NOMO-1 treated with dmso at 0.1 percent for 144 hours (cell line): ENCODE measurements at regions not wholly inside any gene's neighbourhood (a gene's known extent, or its start where the extent isn't known, plus 50 kb on each side); places are given as distances from the start of the nearest gene placed in this dataset.
A peak's percentile ranks its signal among the peaks of the same experiment; 100 is the strongest.
"Not testable (repeated sequence)": the region's sequence is repeated elsewhere in the genome, so short reads cannot be mapped to it uniquely, and the experiment has no call there.

Experiments used
- DNase-seq: peaks from one replicate; lab custom pipeline; 2025; ENCODE audit not compliant: unreplicated experiment; lab: John Stamatoyannopoulos, UW

DNA sequence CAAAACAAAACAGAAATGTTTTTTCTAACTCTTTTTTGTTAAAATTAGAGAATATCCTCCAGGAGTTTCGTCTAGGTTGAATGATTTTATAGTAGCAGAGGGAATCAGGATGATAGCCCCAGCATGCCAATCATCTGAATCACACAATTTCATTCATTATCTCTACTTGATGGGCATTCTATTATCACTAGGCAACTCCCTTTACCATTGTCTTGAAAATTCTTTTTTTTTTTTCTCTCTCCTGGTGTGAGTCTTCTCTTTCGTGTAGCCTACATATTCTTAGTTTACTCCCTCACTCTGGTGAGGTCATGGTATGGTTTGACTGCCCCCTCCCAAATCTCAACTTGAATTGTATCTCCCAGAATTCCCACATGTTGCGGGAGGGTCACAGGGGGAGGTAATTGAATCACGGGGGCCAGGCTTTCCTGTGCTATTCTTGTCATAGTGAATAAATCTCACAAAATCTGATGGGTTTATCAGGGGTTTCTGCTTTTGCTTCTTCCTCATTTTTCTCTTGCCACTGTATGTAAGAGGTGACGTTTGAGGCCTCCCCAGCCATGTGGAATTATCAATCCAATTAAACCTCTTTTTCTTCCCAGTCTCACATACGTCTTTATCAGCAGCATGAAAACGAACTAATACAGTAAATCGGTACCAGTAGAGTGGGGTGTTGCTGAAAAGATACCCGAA is 105.0 kb downstream of the OTUD1 start:
- no peak for DNase-seq

DNA sequence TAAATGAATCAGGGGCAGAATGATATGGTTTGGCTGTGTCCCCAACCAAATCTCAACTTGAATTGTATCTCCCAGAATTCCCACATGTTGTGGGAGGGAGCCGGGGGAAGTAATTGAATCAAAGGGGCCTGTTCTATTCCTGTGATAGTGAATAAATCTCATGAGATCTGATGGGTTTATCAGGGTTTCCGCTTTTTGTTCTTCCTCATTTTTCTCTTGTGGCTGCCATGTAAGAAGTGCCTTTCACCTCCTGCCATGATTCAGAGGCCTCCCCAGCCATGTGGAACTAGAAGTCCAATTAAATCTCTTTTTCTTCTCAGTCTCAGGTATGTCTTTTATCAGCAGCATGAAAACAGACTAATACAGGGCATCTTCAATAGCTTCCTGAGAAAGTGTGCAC is 107.0 kb downstream of the OTUD1 start:
- not testable (repeated sequence) for DNase-seq

DNA sequence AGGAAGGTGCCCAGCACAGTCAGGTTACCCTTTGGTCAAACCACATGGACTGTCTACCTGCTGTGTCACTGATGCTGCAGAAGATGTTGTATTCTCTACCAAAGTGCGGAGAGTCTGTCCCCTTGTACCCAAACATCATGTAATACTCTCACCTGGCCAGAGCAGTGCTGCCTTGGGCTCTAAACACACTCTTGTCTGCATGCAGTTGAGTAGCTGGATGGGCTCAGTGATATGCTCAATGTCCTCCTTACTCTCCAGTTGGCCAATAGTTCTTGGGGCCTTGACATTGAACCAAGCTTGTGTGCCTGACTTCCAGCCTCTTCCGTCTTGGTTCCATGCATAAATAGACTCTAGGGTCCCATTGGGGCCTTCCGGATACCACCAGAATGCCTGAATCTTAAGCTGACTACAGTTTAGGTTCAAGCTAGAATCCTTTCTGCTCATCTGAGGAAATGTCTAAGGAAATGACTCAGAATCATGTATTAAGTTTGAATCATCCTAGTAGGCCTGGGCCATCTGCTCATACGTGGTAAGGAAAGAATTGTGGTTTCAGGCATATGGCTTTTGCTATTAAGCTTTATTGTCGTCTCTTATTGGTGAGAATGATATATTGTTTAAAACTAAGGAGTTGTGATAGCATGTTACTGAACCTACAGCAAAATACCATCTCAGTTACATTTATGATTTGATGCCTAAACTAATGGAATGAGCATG is 118.0 kb downstream of the OTUD1 start:
- peak; percentile 63 for DNase-seq

DNA sequence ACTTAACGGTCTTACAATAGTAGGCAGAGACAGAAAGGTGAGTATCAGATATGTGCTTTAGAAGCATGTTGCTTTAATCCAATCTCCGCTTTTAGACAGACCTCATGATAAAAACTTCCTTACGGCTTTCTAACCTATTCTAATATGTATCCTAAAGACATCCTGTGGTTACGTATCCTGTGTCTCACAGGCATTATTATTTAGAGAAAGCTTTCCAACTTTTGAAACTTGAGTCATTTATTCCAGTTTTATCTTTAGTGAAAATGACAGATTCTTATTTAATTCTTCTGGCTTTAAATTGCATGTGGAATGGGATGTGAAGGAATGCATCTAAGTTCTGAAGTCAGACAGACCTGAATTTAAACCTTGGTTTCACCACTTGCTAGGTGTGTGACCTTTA is 118.9 kb downstream of the OTUD1 start:
- DNase-seq, result no peak

DNA sequence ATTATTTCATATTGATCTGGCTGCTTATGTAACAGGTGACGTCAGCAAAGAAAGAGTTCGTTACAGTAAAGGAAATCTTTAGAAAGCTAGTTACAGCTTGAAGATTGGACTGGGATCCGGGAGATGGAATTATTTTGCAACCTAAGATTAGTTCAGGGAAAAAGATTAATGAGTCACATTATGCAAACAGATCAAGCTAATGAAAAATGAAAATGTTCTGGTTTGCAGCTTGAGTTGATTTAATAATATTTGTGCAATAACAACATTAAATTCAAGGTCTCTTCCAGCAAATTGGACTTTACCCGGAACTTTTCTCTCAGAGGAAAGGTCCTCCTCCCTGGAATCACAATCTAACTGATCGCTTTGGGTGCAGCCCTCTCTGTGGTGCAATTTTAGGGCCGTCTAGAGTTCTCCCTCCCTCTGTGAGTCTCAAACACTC is 119.5 kb downstream of the OTUD1 start:
- DNase-seq, result no peak

DNA sequence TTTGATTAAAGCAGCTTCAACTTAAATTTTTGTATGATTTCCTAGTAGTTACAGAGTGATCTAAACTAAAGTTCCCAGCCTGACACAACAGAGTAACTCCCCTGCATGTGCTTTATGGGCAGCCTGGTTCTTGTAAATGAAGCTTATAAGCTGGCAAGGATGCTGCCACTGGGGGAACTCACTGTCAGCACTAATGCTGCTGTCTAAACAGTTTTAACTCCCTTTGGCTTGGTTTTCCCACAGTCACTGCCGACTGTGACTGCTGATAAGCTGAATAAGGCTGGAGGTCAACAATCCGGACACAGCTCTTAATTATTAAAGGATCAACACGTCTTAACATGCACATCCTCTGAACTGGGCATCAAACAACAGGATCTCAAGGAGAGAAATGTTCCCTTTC is 130.1 kb downstream of the OTUD1 start:
- DNase-seq, result no peak

DNA sequence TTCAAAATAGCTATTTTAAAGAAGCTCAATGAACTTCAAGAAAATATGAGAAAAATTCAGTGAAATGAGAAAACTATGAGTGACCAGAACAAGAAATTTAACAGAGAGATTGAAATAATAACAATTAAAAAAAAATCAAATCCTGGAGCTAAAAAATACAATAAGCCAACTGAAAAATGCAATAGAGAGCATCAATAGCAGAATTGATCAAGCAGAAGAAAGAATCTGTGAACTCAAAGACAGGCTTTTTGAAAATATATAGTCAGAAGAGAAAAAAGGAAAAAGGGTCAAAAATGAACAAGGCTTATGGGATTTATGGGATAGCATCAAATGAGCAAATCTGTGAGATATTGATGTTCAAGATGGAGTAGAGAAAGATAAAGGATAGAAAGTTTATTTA is 133.0 kb downstream of the OTUD1 start:
- no peak for DNase-seq

DNA sequence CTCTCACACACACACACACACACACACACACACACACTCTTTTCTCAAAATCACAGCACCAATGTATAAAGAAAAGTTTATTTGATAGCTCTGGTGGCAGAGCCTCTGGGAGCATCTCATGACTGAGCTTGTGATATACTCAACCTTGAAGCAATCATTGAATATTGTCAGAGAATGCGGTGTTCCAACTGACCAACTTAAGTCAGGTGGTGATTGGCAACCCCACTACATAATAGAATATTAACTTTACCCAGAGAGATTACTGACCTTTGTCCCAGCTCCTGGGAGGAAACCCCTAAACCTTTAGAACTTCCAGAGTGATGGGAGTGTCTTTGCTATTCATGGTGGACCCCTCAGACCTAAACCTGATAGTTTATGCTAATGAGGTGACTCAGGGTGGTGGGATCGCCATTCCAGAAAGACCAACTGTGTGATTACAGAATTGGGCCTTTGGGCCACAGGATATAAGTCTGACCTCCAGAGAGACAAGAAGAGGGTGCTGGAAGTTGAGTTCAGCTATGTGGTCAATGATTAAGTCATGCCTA is 143.1 kb downstream of the OTUD1 start:
- DNase-seq, result no peak

DNA sequence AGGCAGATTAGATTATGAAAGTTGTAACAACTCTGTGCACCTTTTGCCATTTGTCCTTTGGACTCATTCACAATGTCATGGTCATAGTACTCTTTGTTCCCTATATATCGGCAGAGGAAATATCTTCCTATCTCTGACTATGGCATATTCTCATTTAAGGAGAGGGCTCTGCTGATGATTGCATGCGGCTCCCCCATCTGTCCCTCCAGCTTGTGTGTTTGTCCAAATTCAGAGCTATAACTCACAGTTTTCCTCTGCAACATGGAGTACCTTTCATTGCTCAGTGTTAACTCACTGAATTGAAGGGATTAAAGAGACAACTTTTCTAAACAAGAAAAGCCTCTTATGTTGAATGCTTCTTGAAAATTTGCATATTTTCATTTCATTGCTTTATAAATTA is 145.5 kb downstream of the OTUD1 start:
- no peak for DNase-seq

DNA sequence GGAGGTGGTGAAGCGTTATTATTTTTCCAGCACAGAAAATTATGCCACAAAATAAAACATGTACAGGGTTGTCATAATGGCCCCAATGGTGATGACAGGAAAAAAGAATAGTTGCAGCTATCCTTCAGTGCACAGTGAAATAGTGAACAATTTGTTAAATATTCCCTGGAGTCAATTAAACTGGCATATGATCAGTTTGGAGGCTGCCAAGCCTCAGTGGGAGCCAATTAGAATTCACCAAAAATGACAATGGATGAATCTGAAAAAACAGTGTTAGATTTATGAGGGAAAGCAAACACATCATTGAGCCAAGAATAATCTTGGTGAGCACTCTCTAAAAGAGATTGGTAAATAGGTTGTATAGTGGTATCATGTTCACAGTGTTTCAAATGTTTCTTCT is 146.3 kb downstream of the OTUD1 start:
- DNase-seq, result no peak

DNA sequence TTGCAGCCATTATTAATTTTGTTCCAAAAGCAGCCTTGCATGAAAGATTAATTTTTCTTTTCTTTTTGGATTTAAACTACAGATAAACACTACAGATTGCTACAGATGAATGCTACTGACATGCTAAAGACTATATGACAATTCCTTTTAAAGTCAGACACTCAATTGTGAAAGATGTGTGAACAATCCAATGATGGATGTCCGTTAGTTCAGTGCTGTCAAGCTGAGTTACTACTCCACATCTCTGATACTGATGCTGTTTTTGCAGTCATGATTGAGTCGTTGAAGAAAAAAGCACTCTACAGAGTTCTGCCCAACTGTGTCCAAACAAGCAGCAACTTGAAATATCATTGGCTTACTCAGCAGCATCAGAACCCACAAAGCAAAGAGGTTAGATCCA is 146.8 kb downstream of the OTUD1 start:
- no peak for DNase-seq

DNA sequence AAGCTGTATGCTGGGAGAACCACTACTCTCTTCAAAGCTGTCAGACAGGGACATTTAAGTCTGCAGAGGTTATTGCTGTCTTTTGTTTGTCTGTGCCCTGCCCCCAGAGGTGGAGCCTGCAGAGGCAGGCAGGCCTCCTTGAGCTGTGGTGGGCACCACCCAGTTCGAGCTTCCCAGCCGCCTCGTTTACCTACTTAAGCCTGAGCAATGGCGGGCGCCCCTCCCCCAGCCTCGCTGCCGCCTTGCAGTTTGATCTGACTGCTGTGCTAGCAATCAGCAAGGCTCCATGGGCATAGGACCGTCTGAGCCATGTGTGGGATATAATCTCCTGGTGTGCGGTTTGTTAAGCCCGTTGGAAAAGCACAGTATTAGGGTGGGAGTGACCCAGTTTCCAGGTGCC is 156.4 kb downstream of the OTUD1 start:
- not testable (repeated sequence) for DNase-seq

DNA sequence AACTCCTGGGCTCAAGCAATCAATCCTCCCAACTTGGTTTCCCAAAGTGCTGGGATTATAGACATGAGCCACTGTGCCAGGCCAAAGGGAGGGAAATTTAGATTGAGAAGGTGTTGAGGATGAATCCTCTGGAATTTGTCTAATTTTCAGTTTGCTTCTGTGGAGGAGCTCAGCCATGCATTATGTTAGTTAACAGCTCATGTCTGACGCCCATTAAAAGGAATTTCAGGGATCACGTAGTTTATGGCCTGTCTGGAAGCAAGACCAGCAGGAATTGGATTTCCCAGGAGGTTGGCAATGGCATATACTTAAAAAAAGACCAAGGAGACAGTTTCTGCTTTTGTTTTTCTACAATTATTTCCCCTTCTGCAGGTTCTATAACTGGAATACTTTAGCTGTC is 165.7 kb downstream of the OTUD1 start:
- DNase-seq, result no peak

DNA sequence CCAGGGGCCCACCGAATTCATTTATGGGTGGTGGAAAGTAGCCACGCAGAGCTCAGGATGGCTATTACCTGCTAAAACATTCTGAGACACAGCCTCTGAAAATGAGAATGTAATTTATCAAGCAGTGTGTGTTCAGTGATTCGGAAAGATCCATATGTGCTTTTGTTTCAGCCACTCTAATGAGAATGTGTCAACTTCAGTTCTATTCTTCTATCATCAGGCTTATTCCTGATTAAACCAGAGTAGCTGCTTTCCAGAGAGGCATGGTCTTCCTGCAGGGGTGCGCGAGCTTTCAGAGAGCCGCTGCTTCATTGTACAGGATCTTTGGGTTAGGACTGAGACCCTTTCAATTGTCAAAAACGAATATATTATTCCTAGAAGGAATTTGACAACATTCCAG is 167.6 kb downstream of the OTUD1 start:
- DNase-seq, result no peak

DNA sequence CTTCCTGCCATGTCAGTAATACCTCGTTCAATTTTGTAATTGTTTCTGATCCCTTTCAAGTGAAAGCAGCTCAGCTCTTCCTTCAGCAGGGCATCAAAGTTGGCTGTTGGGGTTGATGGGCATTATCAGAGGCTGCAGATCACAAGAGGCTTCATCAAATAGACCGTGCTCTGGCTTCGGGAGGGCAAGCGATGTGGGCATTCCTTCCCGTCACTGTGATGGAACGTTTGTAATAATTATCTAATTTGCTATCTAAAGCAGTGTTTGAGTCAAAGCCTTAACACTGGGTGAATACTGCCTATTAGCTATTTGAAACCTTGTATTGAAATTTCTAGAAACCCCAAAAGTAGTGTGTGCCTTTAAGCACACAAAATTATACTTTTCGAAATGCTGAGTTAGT is 170.1 kb downstream of the OTUD1 start:
- DNase-seq, result no peak

DNA sequence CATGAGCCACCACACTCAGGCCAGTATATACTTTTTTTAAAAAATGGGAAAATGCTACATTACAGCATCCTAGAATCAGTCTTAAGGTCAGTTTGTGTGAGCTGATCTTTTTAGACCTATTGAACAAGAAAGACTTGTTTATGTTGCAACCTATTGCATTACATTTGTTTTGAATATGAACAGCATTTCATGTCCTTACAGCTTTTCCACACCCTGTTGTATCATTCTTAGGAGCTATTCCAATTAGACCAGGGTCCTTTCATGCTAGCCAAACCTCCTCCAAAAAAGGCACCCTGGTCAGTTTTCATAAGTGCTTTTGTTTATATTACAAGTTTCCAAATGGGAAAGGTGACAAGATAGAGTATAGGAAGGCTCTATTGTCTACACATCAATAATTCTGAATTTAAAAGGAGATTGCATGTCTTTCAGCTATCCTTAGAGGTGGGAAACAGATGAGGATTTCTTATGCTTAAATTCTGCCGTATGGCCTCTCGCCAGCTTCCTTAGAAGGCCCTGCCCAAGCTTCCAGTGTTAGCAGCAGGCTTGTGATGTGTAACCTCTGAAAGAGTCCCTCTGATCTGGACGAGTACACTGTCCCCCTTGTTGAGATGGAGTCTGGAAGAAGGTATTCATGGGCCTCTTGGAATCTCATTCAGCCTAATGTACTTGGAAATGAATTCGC is 171.9 kb downstream of the OTUD1 start:
- no peak for DNase-seq

DNA sequence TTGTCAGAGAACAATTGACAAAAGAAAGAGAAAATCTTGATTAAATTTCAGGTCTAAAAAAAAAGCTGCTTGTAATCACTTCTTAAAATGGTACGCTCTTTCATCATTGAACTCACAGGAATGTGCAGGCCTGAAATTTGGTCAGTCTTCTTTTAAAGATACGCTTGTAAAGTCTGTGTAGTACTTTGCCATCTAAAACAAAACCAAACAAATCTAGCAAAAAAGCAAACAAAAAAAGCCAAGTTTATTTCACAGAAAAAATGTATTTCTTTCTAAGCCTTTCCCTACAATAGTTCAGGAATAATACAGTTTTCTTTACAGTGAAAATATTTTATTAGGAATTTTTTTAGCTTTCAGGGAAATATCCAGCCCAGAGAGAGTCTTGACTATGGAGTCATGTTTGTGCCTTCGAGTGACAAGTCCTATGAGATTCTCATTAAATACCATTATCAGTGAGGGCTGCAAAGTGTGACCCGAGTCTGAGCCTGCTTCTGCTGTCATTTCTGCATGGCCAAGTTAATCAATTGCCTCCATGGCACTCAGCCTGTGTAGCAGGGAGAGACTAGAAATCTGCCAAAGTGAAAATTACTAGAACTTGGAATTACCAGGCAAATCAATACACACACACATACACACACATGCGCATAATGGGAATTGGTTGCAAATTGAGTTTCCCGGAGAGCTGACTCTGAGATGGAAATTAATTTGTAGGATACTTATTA is 172.6 kb downstream of the OTUD1 start:
- DNase-seq, result no peak

DNA sequence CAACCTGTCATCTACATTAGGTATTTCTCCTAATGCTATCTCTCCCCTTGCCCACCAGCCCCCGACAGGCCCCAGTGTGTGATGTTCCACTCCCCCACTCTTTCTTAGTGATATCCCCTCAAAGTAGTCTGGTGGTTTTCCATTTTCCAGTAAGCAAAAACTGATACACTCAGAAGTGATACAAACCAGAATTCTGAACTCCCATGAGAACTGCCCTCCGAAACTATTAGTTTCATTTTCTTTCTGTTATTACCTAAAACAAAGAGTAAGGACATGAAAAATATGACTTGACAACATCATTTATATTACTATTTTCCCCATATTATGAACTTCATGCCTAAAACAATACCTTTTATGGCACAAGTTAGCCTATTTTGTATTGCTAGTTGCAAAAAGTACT is 175.0 kb downstream of the OTUD1 start:
- no peak for DNase-seq

DNA sequence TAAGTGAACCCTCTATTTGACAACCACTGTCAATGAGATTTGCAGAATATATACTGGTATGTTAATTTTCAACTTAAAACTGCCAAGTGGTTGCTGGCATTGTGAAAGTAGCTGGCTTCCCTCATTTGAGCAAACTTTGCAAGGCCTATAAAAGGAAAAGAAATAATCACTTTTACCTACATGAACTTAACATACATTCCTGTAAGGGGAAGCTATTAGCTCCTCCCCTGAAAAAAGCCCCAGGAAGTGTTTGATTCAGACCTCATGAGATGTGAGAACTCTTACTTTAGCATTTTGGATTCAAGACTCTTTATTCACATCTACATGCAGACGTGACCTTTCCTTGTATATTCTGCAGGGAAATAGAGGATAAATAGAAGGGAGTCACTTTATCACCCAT is 175.6 kb downstream of the OTUD1 start:
- DNase-seq, result peak; percentile 7

DNA sequence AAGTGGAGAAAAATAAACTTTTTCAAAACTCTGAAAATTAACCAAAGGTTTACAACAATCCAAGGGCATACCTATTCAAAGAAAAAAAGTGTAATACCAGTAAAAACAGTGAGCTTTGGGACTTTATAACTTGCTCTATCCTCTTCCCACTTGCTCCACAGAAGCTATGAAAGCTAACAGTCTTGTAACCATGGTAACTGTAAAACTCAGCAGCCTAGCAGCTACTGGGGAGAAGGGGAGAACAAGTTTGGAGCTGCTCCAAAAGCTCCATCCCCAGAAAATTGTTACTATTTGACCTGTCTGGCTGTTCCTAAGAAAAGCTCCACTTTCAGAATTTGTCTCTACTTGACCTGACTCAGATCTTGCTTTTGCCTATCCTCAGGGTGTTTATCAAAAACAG is 191.5 kb downstream of the OTUD1 start:
- DNase-seq, result no peak

DNA sequence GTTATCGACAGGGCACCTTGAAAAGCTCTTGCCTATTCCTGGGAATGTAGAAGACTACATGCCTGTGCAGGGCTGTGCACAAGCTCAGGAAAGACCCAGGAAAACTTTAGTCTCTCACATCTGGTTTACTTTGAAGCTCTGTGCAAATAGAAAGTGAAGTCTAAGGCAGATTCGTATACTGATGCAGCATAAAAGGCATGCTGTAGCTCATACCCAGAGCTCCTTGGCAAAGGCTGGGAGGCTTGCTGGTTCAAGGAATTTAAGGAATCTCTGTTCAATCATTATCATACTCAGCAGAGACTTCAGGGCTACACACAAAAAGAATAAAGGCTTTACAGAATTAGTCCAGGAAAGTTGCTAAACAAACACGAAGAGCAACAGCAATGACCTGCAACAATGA is 192.0 kb downstream of the OTUD1 start:
- no peak for DNase-seq
